Right kidney (tissue), 1 donor: ENCODE measurements at regions not wholly inside any gene's neighbourhood (a gene's known extent, or its start where the extent isn't known, plus 50 kb on each side); places are given as distances from the start of the nearest gene placed in this dataset.
"Not testable (repeated sequence)": the region's sequence is repeated elsewhere in the genome, so short reads cannot be mapped to it uniquely, and the experiment has no call there.

Source experiments
- DNase-seq: peaks from one replicate; pipeline ENCODE4 v3.0.0-alpha.2; 2016

- no peak for DNase-seq
Observed at GRCh38 chr5:120092649-120093048, 371.5 kb upstream of the PRR16 start.

- DNase-seq = no peak
Observed at GRCh38 chr5:120093178-120093577, 370.9 kb upstream of the PRR16 start.

GRCh38 chr5:120096413-120096812 lies 367.7 kb upstream of the PRR16 start:
- no peak for DNase-seq

GRCh38 chr5:120098426-120098825 lies 365.7 kb upstream of the PRR16 start:
- no peak for DNase-seq

GRCh38 chr5:120098902-120099535 lies 365.1 kb upstream of the PRR16 start:
- no peak for DNase-seq

GRCh38 chr5:120101771-120102170 lies 362.3 kb upstream of the PRR16 start:
- DNase-seq = no peak

- DNase-seq = no peak
Observed at GRCh38 chr5:120103495-120103894, 360.6 kb upstream of the PRR16 start.

- DNase-seq = no peak
Observed at GRCh38 chr5:120106912-120107525, 357.1 kb upstream of the PRR16 start.

GRCh38 chr5:120108586-120109248 lies 355.4 kb upstream of the PRR16 start:
- no peak for DNase-seq

- no peak for DNase-seq
Observed at GRCh38 chr5:120122703-120123102, 341.4 kb upstream of the PRR16 start.

- DNase-seq = no peak
Observed at GRCh38 chr5:120124031-120124430, 340.1 kb upstream of the PRR16 start.

GRCh38 chr5:120124961-120125360 lies 339.1 kb upstream of the PRR16 start:
- DNase-seq = no peak

- DNase-seq = not testable (repeated sequence)
Observed at GRCh38 chr5:120132347-120132746, 331.8 kb upstream of the PRR16 start.

GRCh38 chr5:120134944-120135343 lies 329.2 kb upstream of the PRR16 start:
- no peak for DNase-seq

GRCh38 chr5:120137582-120137981 lies 326.5 kb upstream of the PRR16 start:
- no peak for DNase-seq

- no peak for DNase-seq
Observed at GRCh38 chr5:120139039-120139438, 325.1 kb upstream of the PRR16 start.

GRCh38 chr5:120140501-120140900 lies 323.6 kb upstream of the PRR16 start:
- no peak for DNase-seq

- no peak for DNase-seq
Observed at GRCh38 chr5:120141076-120141475, 323.0 kb upstream of the PRR16 start.

- no peak for DNase-seq
Observed at GRCh38 chr5:120146787-120147186, 317.3 kb upstream of the PRR16 start.

- not testable (repeated sequence) for DNase-seq
Observed at GRCh38 chr5:120147911-120148310, 316.2 kb upstream of the PRR16 start.

- no peak for DNase-seq
Observed at GRCh38 chr5:120150770-120151169, 313.3 kb upstream of the PRR16 start.

- no peak for DNase-seq
Observed at GRCh38 chr5:120151181-120151580, 312.9 kb upstream of the PRR16 start.

- no peak for DNase-seq
Observed at GRCh38 chr5:120151825-120152224, 312.3 kb upstream of the PRR16 start.

- DNase-seq = no peak
Observed at GRCh38 chr5:120152472-120152871, 311.6 kb upstream of the PRR16 start.
